ENCODE measurements at regions not wholly inside any gene's neighbourhood (a gene's known extent, or its start where the extent isn't known, plus 50 kb on each side); places are given as distances from the start of the nearest gene placed in this dataset.

GRCh38 chr5:120396186-120396585 lies 67.9 kb upstream of the PRR16 start:
- Histone ChIP-seq H3K4me2 (ENCODE audit: low read length) (no peak overlapping the region), H3K27me3 (ENCODE audit: insufficient read depth, low read length) (no peaks in the 10 kb centered on the region), H4K12ac (ENCODE audit: low read depth, low read length) (no peak overlapping the region), H3K27ac (ENCODE audit: low read depth, low read length) (no peak overlapping the region), H3K23ac (ENCODE audit: low read length) (no peak overlapping the region), H4K8ac (ENCODE audit: low read depth, low read length) (no peak overlapping the region), H4K91ac (ENCODE audit: low read depth, low read length) (no peak overlapping the region), H3K9me3 (ENCODE audit: insufficient read depth, low read depth, low read length) (peaks cover 5% of the 10 kb centered on the region), H2BK12ac (ENCODE audit: low read length) (no peak overlapping the region), H3K9ac (ENCODE audit: low read length) (no peak overlapping the region), H2BK5ac (ENCODE audit: low read depth, low read length, poor library complexity) (no peak overlapping the region), H3K4ac (ENCODE audit: low read depth, low read length) (no peak overlapping the region), H2AK5ac (ENCODE audit: low read length) (no peak overlapping the region), H3K4me3 (ENCODE audit: low read depth, low read length) (no peak overlapping the region), H3K79me1 (ENCODE audit: low read length) (no peaks in the 10 kb centered on the region), H3K14ac (ENCODE audit: low read length) (no peak overlapping the region), H3K4me1 (ENCODE audit: control insufficient read depth in 1 of 2, insufficient read depth in 2 of 2, low read length in 2 of 2) (no peaks in the 10 kb centered on the region), H2AFZ (ENCODE audit: insufficient read depth, low read length, poor library complexity) (no peak overlapping the region), H3K79me2 (ENCODE audit: control insufficient read depth, insufficient read depth, low read length, poor library complexity) (no peaks in the 10 kb centered on the region), H3K36me3 (ENCODE audit: control insufficient read depth in 1 of 2, insufficient read depth in 2 of 2, low read length in 2 of 2) (no peaks in the 10 kb centered on the region), H2BK120ac (ENCODE audit: insufficient read depth, low read length, poor library complexity) (no peak overlapping the region), H3K18ac (ENCODE audit: low read length) (no peak overlapping the region)
- DNase-seq: no peak

GRCh38 chr5:120400356-120400755 lies 63.7 kb upstream of the PRR16 start:
- DNase-seq: no peak
- no peak overlapping the region for H2AK5ac ChIP-seq (ENCODE audit: low read length)
- H3K18ac ChIP-seq (ENCODE audit: low read length): no peak overlapping the region
- H3K4me1 ChIP-seq (ENCODE audit: control insufficient read depth in 1 of 2, insufficient read depth in 2 of 2, low read length in 2 of 2): no peaks in the 10 kb centered on the region
- H2AFZ ChIP-seq (ENCODE audit: insufficient read depth, low read length, poor library complexity): no peak overlapping the region
- H3K4ac ChIP-seq (ENCODE audit: low read depth, low read length): no peak overlapping the region
- no peaks in the 10 kb centered on the region for H3K79me2 ChIP-seq (ENCODE audit: control insufficient read depth, insufficient read depth, low read length, poor library complexity)
- H4K12ac ChIP-seq (ENCODE audit: low read depth, low read length): no peak overlapping the region
- H3K23ac ChIP-seq (ENCODE audit: low read length): no peak overlapping the region
- H3K9me3 ChIP-seq (ENCODE audit: insufficient read depth, low read depth, low read length): peaks cover 5% of the 10 kb centered on the region
- H3K4me2 ChIP-seq (ENCODE audit: low read length): no peak overlapping the region
- no peak overlapping the region for H2BK5ac ChIP-seq (ENCODE audit: low read depth, low read length, poor library complexity)
- no peak overlapping the region for H3K4me3 ChIP-seq (ENCODE audit: low read depth, low read length)
- WGBS (ENCODE audit: extremely low coverage, insufficient coverage, insufficient read length): no CpG with 5 or more reads among the region's 1 CpG
- H4K91ac ChIP-seq (ENCODE audit: low read depth, low read length): no peak overlapping the region
- H3K79me1 ChIP-seq (ENCODE audit: low read length): no peaks in the 10 kb centered on the region
- no peak overlapping the region for H3K27ac ChIP-seq (ENCODE audit: low read depth, low read length)
- H2BK120ac ChIP-seq (ENCODE audit: insufficient read depth, low read length, poor library complexity): no peak overlapping the region
- H3K27me3 ChIP-seq (ENCODE audit: insufficient read depth, low read length): no peaks in the 10 kb centered on the region
- H3K9ac ChIP-seq (ENCODE audit: low read length): no peak overlapping the region
- no peak overlapping the region for H4K8ac ChIP-seq (ENCODE audit: low read depth, low read length)
- no peak overlapping the region for H3K14ac ChIP-seq (ENCODE audit: low read length)
- no peaks in the 10 kb centered on the region for H3K36me3 ChIP-seq (ENCODE audit: control insufficient read depth in 1 of 2, insufficient read depth in 2 of 2, low read length in 2 of 2)
- no peak overlapping the region for H2BK12ac ChIP-seq (ENCODE audit: low read length)

- H4K91ac ChIP-seq (ENCODE audit: low read depth, low read length): no peak overlapping the region
- no peak overlapping the region for H3K9ac ChIP-seq (ENCODE audit: low read length)
- no peak overlapping the region for H3K4ac ChIP-seq (ENCODE audit: low read depth, low read length)
- WGBS (ENCODE audit: extremely low coverage, insufficient coverage, insufficient read length): no CpG with 5 or more reads among the region's 2 CpGs
- H2AK5ac ChIP-seq (ENCODE audit: low read length): no peak overlapping the region
- no peaks in the 10 kb centered on the region for H3K4me1 ChIP-seq (ENCODE audit: control insufficient read depth in 1 of 2, insufficient read depth in 2 of 2, low read length in 2 of 2)
- no peak overlapping the region for H2AFZ ChIP-seq (ENCODE audit: insufficient read depth, low read length, poor library complexity)
- no peaks in the 10 kb centered on the region for H3K36me3 ChIP-seq (ENCODE audit: control insufficient read depth in 1 of 2, insufficient read depth in 2 of 2, low read length in 2 of 2)
- no peak overlapping the region for H4K12ac ChIP-seq (ENCODE audit: low read depth, low read length)
- no peaks in the 10 kb centered on the region for H3K79me2 ChIP-seq (ENCODE audit: control insufficient read depth, insufficient read depth, low read length, poor library complexity)
- no peak overlapping the region for H3K14ac ChIP-seq (ENCODE audit: low read length)
- H4K8ac ChIP-seq (ENCODE audit: low read depth, low read length): no peak overlapping the region
- no peak overlapping the region for H2BK12ac ChIP-seq (ENCODE audit: low read length)
- H3K23ac ChIP-seq (ENCODE audit: low read length): no peak overlapping the region
- no peak overlapping the region for H3K18ac ChIP-seq (ENCODE audit: low read length)
- H3K4me2 ChIP-seq (ENCODE audit: low read length): no peak overlapping the region
- H3K27me3 ChIP-seq (ENCODE audit: insufficient read depth, low read length): no peaks in the 10 kb centered on the region
- H2BK5ac ChIP-seq (ENCODE audit: low read depth, low read length, poor library complexity): no peak overlapping the region
- no peak for DNase-seq
- peaks cover 5% of the 10 kb centered on the region for H3K9me3 ChIP-seq (ENCODE audit: insufficient read depth, low read depth, low read length)
- H3K79me1 ChIP-seq (ENCODE audit: low read length): no peaks in the 10 kb centered on the region
- H3K4me3 ChIP-seq (ENCODE audit: low read depth, low read length): no peak overlapping the region
- no peak overlapping the region for H2BK120ac ChIP-seq (ENCODE audit: insufficient read depth, low read length, poor library complexity)
- H3K27ac ChIP-seq (ENCODE audit: low read depth, low read length): no peak overlapping the region
These were observed 61.5 kb upstream of the PRR16 start for GRCh38 chr5:120402606-120403005.

- Histone ChIP-seq H3K9me3 (ENCODE audit: insufficient read depth, low read depth, low read length) (no peaks in the 10 kb centered on the region), H2BK12ac (ENCODE audit: low read length) (no peak overlapping the region), H3K79me2 (ENCODE audit: control insufficient read depth, insufficient read depth, low read length, poor library complexity) (no peaks in the 10 kb centered on the region), H3K23ac (ENCODE audit: low read length) (no peak overlapping the region), H3K4me3 (ENCODE audit: low read depth, low read length) (no peak overlapping the region), H3K27ac (ENCODE audit: low read depth, low read length) (no peak overlapping the region), H2BK120ac (ENCODE audit: insufficient read depth, low read length, poor library complexity) (no peak overlapping the region), H4K8ac (ENCODE audit: low read depth, low read length) (no peak overlapping the region), H3K9ac (ENCODE audit: low read length) (no peak overlapping the region), H3K27me3 (ENCODE audit: insufficient read depth, low read length) (no peaks in the 10 kb centered on the region), H3K79me1 (ENCODE audit: low read length) (no peaks in the 10 kb centered on the region), H3K4ac (ENCODE audit: low read depth, low read length) (no peak overlapping the region), H3K36me3 (ENCODE audit: control insufficient read depth in 1 of 2, insufficient read depth in 2 of 2, low read length in 2 of 2) (no peaks in the 10 kb centered on the region), H2BK5ac (ENCODE audit: low read depth, low read length, poor library complexity) (no peak overlapping the region), H3K18ac (ENCODE audit: low read length) (no peak overlapping the region), H2AFZ (ENCODE audit: insufficient read depth, low read length, poor library complexity) (no peak overlapping the region), H3K4me2 (ENCODE audit: low read length) (no peak overlapping the region), H3K14ac (ENCODE audit: low read length) (no peak overlapping the region), H4K91ac (ENCODE audit: low read depth, low read length) (no peak overlapping the region), H3K4me1 (ENCODE audit: control insufficient read depth in 1 of 2, insufficient read depth in 2 of 2, low read length in 2 of 2) (no peaks in the 10 kb centered on the region), H4K12ac (ENCODE audit: low read depth, low read length) (no peak overlapping the region), H2AK5ac (ENCODE audit: low read length) (no peak overlapping the region)
- WGBS (ENCODE audit: extremely low coverage, insufficient coverage, insufficient read length): no CpG with 5 or more reads among the region's 1 CpG
- DNase-seq: peak in 1 of 2 donors; percentile 3
These were observed 58.7 kb upstream of the PRR16 start for GRCh38 chr5:120405286-120405864.

All from trophoblast cell (in vitro differentiated cells and primary cell).